Colonic mucosa (tissue), 4 donors: ENCODE measurements at regions not wholly inside any gene's neighbourhood (a gene's known extent, or its start where the extent isn't known, plus 50 kb on each side); places are given as distances from the start of the nearest gene placed in this dataset.

Experiments used
- DNase-seq: peaks from one replicate; pipeline ENCODE4 v3.0.0-alpha.2; 2020
- H3K27ac ChIP-seq: fragments of 200-600 bp; one replicate; pipeline ENCODE4 v1.8.0; 2021
- H3K27me3 ChIP-seq: fragments of 200-600 bp; one replicate; pipeline ENCODE4 v1.8.0; 2021
- H3K36me3 ChIP-seq: fragments of 200-600 bp; one replicate; pipeline ENCODE4 v1.8.0; 2021
- H3K4me1 ChIP-seq: fragments of 200-600 bp; one replicate; pipeline ENCODE4 v1.8.0; 2021; ENCODE audit warnings: mild to moderate bottlenecking
- H3K4me3 ChIP-seq: fragments of 200-600 bp; one replicate; pipeline ENCODE4 v1.8.0; 2021
- H3K9ac ChIP-seq, 2 donors: one replicate each; pipeline ENCODE4 v1.7.0; 2013; ENCODE audit warnings: control low read depth in 2 of 2, low read depth in 2 of 2, low read length in 2 of 2
- H3K9me3 ChIP-seq: fragments of 200-600 bp; one replicate; pipeline ENCODE4 v1.8.0; 2021
- CTCF ChIP-seq: fragments of 200-600 bp; IDR thresholded peaks from one replicate; pipeline ENCODE4 v1.8.0; 2022; ENCODE audit warnings: antibody characterized with exemption, mild to moderate bottlenecking
- intact Hi-C: fragments of 100-400 bp; cut with DNase I; formaldehyde crosslinking; loops from one replicate; pipeline ENCODE4 v1.14.1; 2022
- donor health status: healthy.
- donor health status: DM: no; HTN: no; CAD: no.
- donor health status: DM: no; HTN: no; CAD: no.

DNA sequence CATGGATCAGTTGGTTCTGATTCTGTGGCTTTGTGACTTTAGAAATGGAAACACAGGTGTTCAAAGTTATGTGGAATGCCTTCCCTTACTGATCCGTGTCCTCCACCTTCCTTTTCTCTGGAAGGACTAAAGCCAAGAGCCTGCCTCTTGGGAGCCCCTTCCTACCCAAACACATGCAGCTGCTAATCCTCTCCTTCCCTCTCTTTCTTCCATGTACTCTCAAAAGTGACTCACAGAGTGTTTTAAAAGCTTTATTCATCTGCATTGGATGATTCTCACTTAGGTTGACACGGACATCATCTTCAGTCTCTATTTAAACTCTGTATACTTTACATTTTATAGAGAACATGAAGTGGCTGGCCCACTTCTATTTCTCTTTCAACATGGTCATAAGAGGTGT lies 856.5 kb upstream of the ARPP21 start:
- no peak for TF ChIP-seq CTCF
- Histone ChIP-seq H3K27me3 (no peaks in the 10 kb centered on the region), H3K4me1 (no peaks in the 10 kb centered on the region), H3K36me3 (no peaks in the 10 kb centered on the region), H3K4me3 (no peak overlapping the region), H3K9ac (no peak overlapping the region), H3K9me3 (no peaks in the 10 kb centered on the region), H3K27ac (no peak overlapping the region)
- DNase-seq: no peak
- intact Hi-C loops: no loop called here

- no peak overlapping the region for H3K9ac ChIP-seq
- H3K27me3 ChIP-seq: no peaks in the 10 kb centered on the region
- no peaks in the 10 kb centered on the region for H3K4me1 ChIP-seq
- H3K9me3 ChIP-seq: no peaks in the 10 kb centered on the region
- intact Hi-C loops: no loop called here
- no peak for TF ChIP-seq CTCF
- no peaks in the 10 kb centered on the region for H3K36me3 ChIP-seq
- H3K4me3 ChIP-seq: no peak overlapping the region
- no peak overlapping the region for H3K27ac ChIP-seq
- no peak for DNase-seq
These were observed 855.4 kb upstream of the ARPP21 start for GRCh38 chr3:34783876-34784275.

- Histone ChIP-seq H3K27ac (no peak overlapping the region), H3K4me1 (no peaks in the 10 kb centered on the region), H3K9me3 (no peaks in the 10 kb centered on the region), H3K9ac (no peak overlapping the region), H3K4me3 (no peak overlapping the region), H3K27me3 (no peaks in the 10 kb centered on the region), H3K36me3 (no peaks in the 10 kb centered on the region)
- intact Hi-C loops: no loop called here
- DNase-seq: no peak
- TF ChIP-seq CTCF: no peak
These were observed 846.3 kb upstream of the ARPP21 start for GRCh38 chr3:34793057-34793456.

- Histone ChIP-seq H3K4me1 (no peaks in the 10 kb centered on the region), H3K9me3 (no peaks in the 10 kb centered on the region), H3K36me3 (no peaks in the 10 kb centered on the region), H3K27me3 (no peaks in the 10 kb centered on the region), H3K4me3 (no peak overlapping the region), H3K27ac (no peak overlapping the region), H3K9ac (no peak overlapping the region)
- no peak for DNase-seq
- no peak for TF ChIP-seq CTCF
- intact Hi-C loops: no loop called here
These were observed 831.7 kb upstream of the ARPP21 start for GRCh38 chr3:34807611-34808010.

DNA sequence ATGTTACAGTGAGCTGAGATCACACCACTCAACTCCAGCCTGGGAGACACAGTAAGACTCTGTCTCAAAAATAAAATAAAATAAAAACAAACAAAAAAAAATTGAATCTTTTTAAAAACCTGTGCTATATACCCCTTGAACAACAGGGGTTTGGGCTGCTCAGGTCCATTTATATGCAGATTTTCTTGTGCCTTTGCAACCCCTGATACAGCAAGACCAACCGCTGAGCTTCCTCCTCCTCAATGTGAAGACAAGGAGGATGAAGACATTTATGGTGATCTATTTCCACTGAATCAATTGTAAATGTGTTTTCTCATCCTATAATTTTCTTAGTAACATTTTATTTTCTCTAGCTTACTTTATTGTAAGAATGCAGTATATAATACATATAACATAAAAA lies 831.0 kb upstream of the ARPP21 start:
- intact Hi-C loops: no loop called here
- H3K36me3 ChIP-seq: no peaks in the 10 kb centered on the region
- H3K27ac ChIP-seq: no peak overlapping the region
- H3K4me1 ChIP-seq: no peaks in the 10 kb centered on the region
- H3K9ac ChIP-seq: no peak overlapping the region
- no peaks in the 10 kb centered on the region for H3K9me3 ChIP-seq
- H3K4me3 ChIP-seq: no peak overlapping the region
- no peak for DNase-seq
- no peak for TF ChIP-seq CTCF
- H3K27me3 ChIP-seq: no peaks in the 10 kb centered on the region

DNA sequence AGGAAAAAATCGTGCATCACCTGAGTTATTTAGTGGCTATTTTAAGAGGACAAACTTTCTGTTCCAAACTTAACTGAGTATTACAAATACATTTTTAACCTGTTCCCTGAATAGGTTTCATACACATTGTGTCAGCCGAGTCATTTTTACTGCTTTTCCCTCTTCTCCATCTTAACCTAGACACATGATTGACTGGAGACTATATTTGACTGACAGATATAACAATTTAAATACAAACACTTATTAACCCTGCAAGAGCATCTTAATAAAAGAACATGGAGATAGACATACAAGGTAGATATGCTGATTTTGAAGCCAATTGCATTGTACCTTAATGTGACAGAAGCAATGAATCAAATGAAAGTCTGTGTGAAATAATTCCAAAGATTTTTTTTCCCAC lies 810.5 kb upstream of the ARPP21 start:
- H3K27me3 ChIP-seq: no peaks in the 10 kb centered on the region
- no peak for TF ChIP-seq CTCF
- H3K27ac ChIP-seq: no peak overlapping the region
- no peak for DNase-seq
- no peaks in the 10 kb centered on the region for H3K9me3 ChIP-seq
- intact Hi-C loops: no loop called here
- H3K4me1 ChIP-seq: no peaks in the 10 kb centered on the region
- H3K36me3 ChIP-seq: no peaks in the 10 kb centered on the region
- H3K4me3 ChIP-seq: no peak overlapping the region
- no peak overlapping the region for H3K9ac ChIP-seq
